CD4-positive, alpha-beta memory T cell (primary cell): ENCODE measurements at regions not wholly inside any gene's neighbourhood (a gene's known extent, or its start where the extent isn't known, plus 50 kb on each side); places are given as distances from the start of the nearest gene placed in this dataset.

Experiments used
- CTCF ChIA-PET: fragments of 350-600 bp; sonication (Branson Sonifier 250); formaldehyde crosslinking; loops from one replicate; lab custom pipeline; 2021; ENCODE audit warnings: inconsistent platforms; ENCODE audit not compliant: partially characterized antibody; lab: Charles Lee
- POLR2A ChIA-PET: fragments of 350-600 bp; sonication (Branson Sonifier 250); formaldehyde crosslinking; loops from one replicate; lab custom pipeline; 2021; ENCODE audit not compliant: partially characterized antibody; lab: Charles Lee
- DNase-seq, 5 donors: peaks; one replicate each; pipeline versions ENCODE4 v3.0.0 to v3.0.0-alpha.2; 2020 to 2022; ENCODE audit warnings: mixed read lengths in 1 of 5
- H3K27ac ChIP-seq: one replicate; pipeline ENCODE4 v1.7.0; 2013; ENCODE audit warnings: low read depth, low read length
- H3K27me3 ChIP-seq: 2 replicates; pipeline ENCODE4 v1.7.0; 2013; ENCODE audit warnings: mild to moderate bottlenecking, low read length, moderate library complexity; ENCODE audit not compliant: insufficient read depth
- H3K36me3 ChIP-seq: 2 replicates; pipeline ENCODE4 v1.7.0; 2013; ENCODE audit warnings: mild to moderate bottlenecking, low read length, moderate library complexity; ENCODE audit not compliant: insufficient read depth
- H3K4me1 ChIP-seq: 2 replicates; pipeline ENCODE4 v1.7.0; 2013; ENCODE audit warnings: mild to moderate bottlenecking, low read length, moderate library complexity; ENCODE audit not compliant: insufficient read depth
- H3K4me3 ChIP-seq, 2 donors: one replicate each; pipeline ENCODE4 v1.7.0; 2013; ENCODE audit warnings: low read length in 2 of 2, mild to moderate bottlenecking in 1 of 2
- H3K9me3 ChIP-seq, 2 donors: one replicate each; pipeline ENCODE4 v1.7.0; 2013; ENCODE audit warnings: low read length in 2 of 2, control low read depth in 1 of 2; ENCODE audit not compliant: control insufficient read depth in 1 of 2
- H3K27ac Mint-ChIP-seq, 7 donors: one replicate each; pipeline ENCODE4 v1.8.0; 2020 to 2021; ENCODE audit warnings: mixed read lengths in 7 of 7, mild to moderate bottlenecking in 6 of 7, inconsistent platforms in 3 of 7, moderate library complexity in 3 of 7
- H3K27me3 Mint-ChIP-seq, 2 donors: one replicate each; pipeline ENCODE4 v1.8.0; 2020 to 2021; ENCODE audit warnings: mixed read lengths in 2 of 2
- H3K36me3 Mint-ChIP-seq, 2 donors: one replicate each; pipeline ENCODE4 v1.8.0; 2020 to 2021; ENCODE audit warnings: mixed read lengths in 2 of 2, inconsistent platforms in 1 of 2, mild to moderate bottlenecking in 1 of 2
- H3K4me1 Mint-ChIP-seq, 4 donors: one replicate each; pipeline ENCODE4 v1.8.0; 2020 to 2021; ENCODE audit warnings: mixed read lengths in 4 of 4, mild to moderate bottlenecking in 1 of 4
- H3K4me3 Mint-ChIP-seq, 8 donors: one replicate each; pipeline ENCODE4 v1.8.0; 2020 to 2021; ENCODE audit warnings: mixed read lengths in 8 of 8, mild to moderate bottlenecking in 7 of 8, moderate library complexity in 6 of 8, inconsistent platforms in 3 of 8
- H3K9me3 Mint-ChIP-seq, 8 donors: one replicate each; pipeline ENCODE4 v1.8.0; 2020 to 2021; ENCODE audit warnings: mixed read lengths in 8 of 8, mild to moderate bottlenecking in 5 of 8, inconsistent platforms in 3 of 8, moderate library complexity in 1 of 8
- intact Hi-C: fragments of 100-400 bp; cut with micrococcal nuclease; formaldehyde crosslinking; loops from one replicate; pipeline ENCODE4 v1.15.1; 2023

DNA sequence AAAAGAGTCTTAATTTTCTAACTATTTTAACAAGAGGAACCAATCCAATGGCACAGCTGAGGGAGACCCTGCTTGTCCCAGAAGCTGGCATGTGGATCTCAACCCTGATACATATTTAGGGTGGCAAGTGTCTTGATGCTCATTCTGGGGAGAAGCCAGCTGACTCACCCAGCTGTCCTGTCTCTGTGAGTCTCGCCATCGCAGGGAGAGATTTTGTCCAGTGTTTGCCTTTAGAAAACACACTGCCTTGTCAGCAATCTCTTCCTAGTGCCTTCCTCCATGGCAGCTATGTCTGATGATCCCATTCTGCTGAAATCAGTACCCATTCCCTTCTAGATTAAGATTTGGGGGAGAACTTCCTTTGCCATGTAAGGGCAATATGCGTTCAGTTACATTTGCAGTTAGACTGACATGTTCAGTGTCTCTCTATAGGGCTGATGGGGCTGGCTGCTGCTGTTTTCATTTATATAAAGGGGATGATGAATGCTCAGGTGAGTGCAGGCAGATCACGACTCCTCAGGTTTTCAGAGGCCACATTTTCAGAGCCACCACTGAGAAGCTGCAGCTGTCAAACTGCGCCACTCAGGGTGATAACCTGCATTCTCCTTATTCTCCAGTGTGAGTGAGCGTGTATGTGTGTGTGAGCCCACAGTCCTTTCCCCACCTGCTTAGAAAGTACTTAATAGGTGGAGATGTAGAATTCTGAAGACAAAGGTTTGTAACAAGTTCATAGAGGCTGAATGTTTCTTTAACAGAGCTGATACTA is 217.0 kb downstream of the GAS1 start:
- Histone ChIP-seq H3K27ac (no peak overlapping the region), H3K27me3 (no peaks in the 10 kb centered on the region), H3K9me3 (no peaks in the 10 kb centered on the region), H3K36me3 (no peaks in the 10 kb centered on the region), H3K4me1 (no peaks in the 10 kb centered on the region), H3K4me3 (no peak overlapping the region)
- Mint-ChIP-seq H3K4me1 (no peaks in the 10 kb centered on the region), H3K36me3 (no peaks in the 10 kb centered on the region), H3K27ac (no peak overlapping the region), H3K9me3 (peaks cover 0 to 6% (median 0%) of the 10 kb centered on the region in 8 donors), H3K4me3 (no peak overlapping the region), H3K27me3 (peaks cover 1 to 4% of the 10 kb centered on the region in 2 donors)
- POLR2A ChIA-PET = no interaction called here
- DNase-seq = no peak
- intact Hi-C loops = no loop called here
- CTCF ChIA-PET = no interaction called here

GRCh38 chr9:86724529-86724928 is 222.8 kb downstream of the GAS1 start:
- intact Hi-C loops = no loop called here
- no peaks in the 10 kb centered on the region for H3K36me3 ChIP-seq
- no peak overlapping the region for H3K27ac ChIP-seq
- no peak for DNase-seq
- no peaks in the 10 kb centered on the region for H3K4me1 ChIP-seq
- H3K4me3 ChIP-seq = no peak overlapping the region
- CTCF ChIA-PET = no interaction called here
- POLR2A ChIA-PET = no interaction called here
- no peaks in the 10 kb centered on the region for H3K27me3 ChIP-seq
- Mint-ChIP-seq H3K27ac (no peak overlapping the region), H3K9me3 (peaks cover 0 to 4% (median 0%) of the 10 kb centered on the region in 8 donors), H3K36me3 (no peaks in the 10 kb centered on the region), H3K4me1 (no peaks in the 10 kb centered on the region), H3K4me3 (no peak overlapping the region), H3K27me3 (peaks cover 2 to 5% of the 10 kb centered on the region in 2 donors)
- no peaks in the 10 kb centered on the region for H3K9me3 ChIP-seq

- no peaks in the 10 kb centered on the region for H3K4me1 Mint-ChIP-seq
- no peak for DNase-seq
- H3K4me1 ChIP-seq = no peaks in the 10 kb centered on the region
- H3K4me3 ChIP-seq = no peak overlapping the region
- peaks cover 0 to 2% (median 0%) of the 10 kb centered on the region in 8 donors for H3K9me3 Mint-ChIP-seq
- H3K4me3 Mint-ChIP-seq = no peak overlapping the region
- CTCF ChIA-PET = no interaction called here
- H3K36me3 Mint-ChIP-seq = no peaks in the 10 kb centered on the region
- H3K27ac Mint-ChIP-seq = no peak overlapping the region
- no peaks in the 10 kb centered on the region for H3K36me3 ChIP-seq
- POLR2A ChIA-PET = interaction anchor here (0.6 kb wide), 1 partner anchor 289 kb away, joined by 3 read pairs; no protein-coding TSS in a partner anchor
- no peak overlapping the region for H3K27ac ChIP-seq
- intact Hi-C loops = no loop called here
- no peaks in the 10 kb centered on the region for H3K27me3 ChIP-seq
- no peaks in the 10 kb centered on the region for H3K9me3 ChIP-seq
- H3K27me3 Mint-ChIP-seq = peaks cover 2 to 5% of the 10 kb centered on the region in 2 donors
Observed at GRCh38 chr9:86723346-86723745, 224.0 kb downstream of the GAS1 start.

DNA sequence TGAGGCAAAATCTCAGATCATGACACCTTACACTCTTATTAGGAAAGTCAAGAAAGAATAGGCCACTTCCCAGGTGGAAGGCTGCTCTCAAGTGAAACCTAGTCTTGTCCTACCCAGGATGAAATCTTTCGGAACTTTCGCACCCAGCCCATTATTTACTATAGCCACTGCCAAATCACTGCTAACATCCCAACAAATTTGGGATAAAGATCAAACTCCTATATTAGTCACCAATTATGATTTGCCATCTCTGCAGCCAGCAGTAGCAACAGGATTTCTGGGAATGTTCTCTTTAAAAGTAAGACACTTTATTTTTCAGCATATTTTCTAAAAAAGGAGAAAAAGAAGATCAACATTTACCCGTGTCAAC is 224.6 kb downstream of the GAS1 start:
- POLR2A ChIA-PET = interaction anchor here (0.6 kb wide), 1 partner anchor 289 kb away, joined by 3 read pairs; no protein-coding TSS in a partner anchor
- CTCF ChIA-PET = no interaction called here
- H3K27ac Mint-ChIP-seq = no peak overlapping the region

DNA sequence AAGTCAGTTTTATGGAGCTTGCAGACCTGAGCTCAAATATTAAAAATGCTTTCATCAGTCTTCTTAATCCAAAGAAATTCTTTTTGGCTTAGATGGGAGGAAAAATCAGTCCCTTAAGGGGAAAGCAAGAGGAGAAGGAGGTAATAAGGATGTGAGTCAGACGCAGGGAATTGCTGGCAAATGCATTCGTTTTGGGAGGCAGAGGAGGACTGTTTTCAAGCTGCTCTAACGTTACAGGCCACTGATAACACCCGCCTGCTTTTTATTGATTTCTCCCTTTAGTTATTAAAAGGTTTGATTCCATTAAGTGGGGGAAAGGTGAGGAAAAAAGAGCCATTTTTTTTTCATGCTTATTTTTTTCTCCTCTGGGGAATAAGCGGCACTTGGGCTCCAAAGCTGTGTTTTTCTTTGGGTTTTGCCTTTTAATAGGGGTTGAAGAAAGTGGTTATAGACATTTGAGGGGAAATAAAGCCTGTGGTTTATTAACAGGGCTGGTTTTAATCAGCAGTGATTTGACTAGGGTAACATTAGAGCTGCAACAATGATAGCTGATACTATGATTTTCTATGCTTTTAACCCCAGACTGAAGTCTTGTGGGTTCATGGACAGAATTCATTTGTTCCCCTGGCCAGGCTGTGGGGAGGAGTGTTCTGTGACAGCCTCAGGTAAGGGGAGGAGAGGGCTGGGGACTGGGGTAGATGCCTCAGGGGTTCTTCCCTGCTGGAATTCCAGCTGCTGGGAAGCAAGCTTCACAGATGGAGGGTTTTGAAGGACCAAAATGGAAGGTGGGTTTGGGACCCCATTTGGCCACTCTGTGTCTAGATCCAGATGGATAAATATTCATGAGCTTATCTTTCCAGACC is 225.2 kb downstream of the GAS1 start:
- no peak for DNase-seq
- Histone ChIP-seq H3K4me1 (no peaks in the 10 kb centered on the region), H3K27ac (no peak overlapping the region), H3K27me3 (no peaks in the 10 kb centered on the region), H3K36me3 (no peaks in the 10 kb centered on the region), H3K4me3 (no peak overlapping the region), H3K9me3 (no peaks in the 10 kb centered on the region)
- intact Hi-C loops = no loop called here
- H3K9me3 Mint-ChIP-seq = peaks cover 0 to 3% (median 0%) of the 10 kb centered on the region in 8 donors
- CTCF ChIA-PET = no interaction called here
- POLR2A ChIA-PET = no interaction called here
- H3K4me3 Mint-ChIP-seq = no peak overlapping the region
- H3K4me1 Mint-ChIP-seq = no peaks in the 10 kb centered on the region
- no peak overlapping the region for H3K27ac Mint-ChIP-seq
- peaks cover 2 to 3% of the 10 kb centered on the region in 2 donors for H3K27me3 Mint-ChIP-seq
- H3K36me3 Mint-ChIP-seq = no peaks in the 10 kb centered on the region

More for the DNA sequence above, 224.6 kb downstream of the GAS1 start:
- Mint-ChIP-seq H3K36me3 (no peaks in the 10 kb centered on the region), H3K4me3 (no peak overlapping the region), H3K4me1 (no peaks in the 10 kb centered on the region), H3K9me3 (peaks cover 0 to 3% (median 0%) of the 10 kb centered on the region in 8 donors), H3K27me3 (peaks cover 2 to 5% of the 10 kb centered on the region in 2 donors)
- no peaks in the 10 kb centered on the region for H3K9me3 ChIP-seq
- no peak overlapping the region for H3K27ac ChIP-seq
- no peak overlapping the region for H3K4me3 ChIP-seq
- intact Hi-C loops = no loop called here
- no peaks in the 10 kb centered on the region for H3K36me3 ChIP-seq
- H3K27me3 ChIP-seq = no peaks in the 10 kb centered on the region
- no peaks in the 10 kb centered on the region for H3K4me1 ChIP-seq
- DNase-seq = no peak

- no peak overlapping the region for H3K27ac Mint-ChIP-seq
- Histone ChIP-seq H3K36me3 (no peaks in the 10 kb centered on the region), H3K4me1 (no peaks in the 10 kb centered on the region), H3K27me3 (no peaks in the 10 kb centered on the region), H3K4me3 (no peak overlapping the region), H3K9me3 (no peaks in the 10 kb centered on the region), H3K27ac (no peak overlapping the region)
- no peak for DNase-seq
- ChIA-PET CTCF (no interaction called here), POLR2A (no interaction called here)
- H3K36me3 Mint-ChIP-seq = no peaks in the 10 kb centered on the region
- H3K4me3 Mint-ChIP-seq = no peak overlapping the region
- H3K9me3 Mint-ChIP-seq = peaks cover 0 to 3% (median 0%) of the 10 kb centered on the region in 8 donors
- H3K4me1 Mint-ChIP-seq = no peaks in the 10 kb centered on the region
- intact Hi-C loops = no loop called here
- peaks cover 2 to 3% of the 10 kb centered on the region in 2 donors for H3K27me3 Mint-ChIP-seq
Observed at GRCh38 chr9:86721226-86721781, 226.0 kb downstream of the GAS1 start.

- no peak overlapping the region for H3K27ac ChIP-seq
- no peaks in the 10 kb centered on the region for H3K4me1 Mint-ChIP-seq
- POLR2A ChIA-PET = no interaction called here
Observed at GRCh38 chr9:86720639-86721225, 226.6 kb downstream of the GAS1 start.

More at GRCh38 chr9:86720639-86721225, 226.6 kb downstream of the GAS1 start:
- Histone ChIP-seq H3K4me3 (no peak overlapping the region), H3K36me3 (no peaks in the 10 kb centered on the region), H3K4me1 (no peaks in the 10 kb centered on the region), H3K9me3 (no peaks in the 10 kb centered on the region), H3K27me3 (no peaks in the 10 kb centered on the region)
- Mint-ChIP-seq H3K27me3 (peaks cover 2 to 4% of the 10 kb centered on the region in 2 donors), H3K9me3 (peaks cover 0 to 3% (median 0%) of the 10 kb centered on the region in 8 donors), H3K27ac (no peak overlapping the region), H3K4me3 (no peak overlapping the region), H3K36me3 (no peaks in the 10 kb centered on the region)
- CTCF ChIA-PET = no interaction called here
- intact Hi-C loops = no loop called here
- no peak for DNase-seq
